ENCODE measurements at regions not wholly inside any gene's neighbourhood (a gene's known extent, or its start where the extent isn't known, plus 50 kb on each side); places are given as distances from the start of the nearest gene placed in this dataset.

DNA sequence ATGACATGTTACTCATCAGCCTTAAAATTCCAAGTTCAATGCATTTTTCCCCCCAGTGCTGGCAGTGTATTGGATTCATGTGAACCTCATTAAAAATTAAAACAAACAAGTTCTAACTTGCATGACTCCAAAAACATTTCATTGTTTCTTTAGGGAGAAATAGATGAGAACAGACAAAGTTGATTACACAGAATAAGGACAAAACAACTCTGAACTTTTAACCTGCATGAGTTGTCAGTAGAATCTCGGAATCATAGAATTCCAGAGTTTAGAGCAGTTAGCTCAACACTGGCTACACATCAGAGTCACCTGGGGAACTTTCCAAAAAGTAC, 127.5 kb downstream of the TMX1 start:
- TF ChIP-seq CTCF (IDR thresholded peaks at IDR 0.05) (no peak), POLR2A (IDR thresholded peaks at IDR 0.05) (no peak)
